AG04449 (cell line): ENCODE measurements at regions not wholly inside any gene's neighbourhood (a gene's known extent, or its start where the extent isn't known, plus 50 kb on each side); places are given as distances from the start of the nearest gene placed in this dataset.
"Not testable (repeated sequence)": the region's sequence is repeated elsewhere in the genome, so short reads cannot be mapped to it uniquely, and the experiment has no call there.

ENCODE experiments used
- CTCF ChIA-PET: fragments of 350-600 bp; formaldehyde crosslinking; extraction: SDS; loops from one replicate; lab custom pipeline; 2021; ENCODE audit warnings: antibody characterized with exemption; lab: Yijun Ruan, JAX
- POLR2A ChIA-PET: fragments of 400-600, 350-600 bp; formaldehyde crosslinking; extraction: SDS; loops from one replicate; lab custom pipeline; 2020; ENCODE audit warnings: antibody characterized with exemption, inconsistent platforms; lab: Yijun Ruan, JAX
- DNase-seq: peaks from one replicate; pipeline ENCODE4 v3.0.0-alpha.2; 2010; ENCODE audit warnings: low read depth, low spot score
- H3K4me3 ChIP-seq: 2 replicates; pipeline ENCODE4 v1.5.1; 2011; ENCODE audit warnings: low read depth, mild to moderate bottlenecking, control low read depth, low read length
- CTCF ChIP-seq: IDR thresholded peaks from one replicate; pipeline ENCODE4 v1.5.1; 2011; ENCODE audit warnings: mild to moderate bottlenecking, moderate library complexity, low read length, control low read depth, inconsistent platforms; ENCODE audit not compliant: insufficient read depth; ENCODE audit errors: missing control alignments

- no peak overlapping the region for H3K4me3 ChIP-seq
- TF ChIP-seq CTCF = no peak
- no peak for DNase-seq
- POLR2A ChIA-PET = no interaction called here
- CTCF ChIA-PET = no interaction called here
Measured at GRCh38 chr10:53453196-53453595, 680.6 kb upstream of the MBL2 start.

GRCh38 chr10:53447576-53447975, 675.0 kb upstream of the MBL2 start:
- POLR2A ChIA-PET = no interaction called here
- DNase-seq = no peak
- no peak for TF ChIP-seq CTCF
- no peak overlapping the region for H3K4me3 ChIP-seq
- CTCF ChIA-PET = no interaction called here

GRCh38 chr10:53441843-53442242, 669.3 kb upstream of the MBL2 start:
- POLR2A ChIA-PET = no interaction called here
- no peak overlapping the region for H3K4me3 ChIP-seq
- CTCF ChIA-PET = no interaction called here
- TF ChIP-seq CTCF = no peak
- no peak for DNase-seq

GRCh38 chr10:53440601-53441000, 668.0 kb upstream of the MBL2 start:
- H3K4me3 ChIP-seq = no peak overlapping the region
- ChIA-PET POLR2A (no interaction called here), CTCF (no interaction called here)
- TF ChIP-seq CTCF = no peak
- DNase-seq = no peak

GRCh38 chr10:53439075-53439474, 666.5 kb upstream of the MBL2 start:
- POLR2A ChIA-PET, DNase-seq, H3K4me3 ChIP-seq, CTCF ChIA-PET: not testable (repeated sequence)

- TF ChIP-seq CTCF = no peak
- ChIA-PET POLR2A (no interaction called here), CTCF (no interaction called here)
- H3K4me3 ChIP-seq = no peak overlapping the region
- DNase-seq = no peak
Measured at GRCh38 chr10:53434413-53434812, 661.8 kb upstream of the MBL2 start.

GRCh38 chr10:53432035-53432434, 659.5 kb upstream of the MBL2 start:
- H3K4me3 ChIP-seq = no peak overlapping the region
- POLR2A ChIA-PET = no interaction called here

More at GRCh38 chr10:53432035-53432434, 659.5 kb upstream of the MBL2 start:
- no peak for TF ChIP-seq CTCF
- DNase-seq = no peak
- CTCF ChIA-PET = no interaction called here
